ENCODE measurements at regions not wholly inside any gene's neighbourhood (a gene's known extent, or its start where the extent isn't known, plus 50 kb on each side); places are given as distances from the start of the nearest gene placed in this dataset.

DNA sequence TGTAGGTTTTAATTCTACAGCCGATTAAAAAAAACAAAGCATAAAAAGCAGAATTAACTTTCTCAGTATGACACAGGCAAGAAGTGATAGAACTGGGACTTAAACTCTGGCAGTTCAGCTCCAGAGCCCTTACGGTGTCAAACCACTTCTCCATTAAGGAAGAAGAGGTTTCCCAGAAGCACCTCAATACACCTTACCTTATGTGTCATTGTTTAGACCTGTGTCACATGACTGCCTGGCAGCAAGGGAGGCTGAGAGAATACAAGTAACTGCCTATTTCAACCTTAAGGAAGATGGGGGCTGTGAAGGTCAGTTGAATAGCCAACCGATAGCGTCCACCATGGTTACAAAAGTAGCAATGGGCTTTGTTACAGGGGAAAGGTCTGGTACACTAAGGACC is 54.6 kb upstream of the ARHGAP5 start (continued):
- TF ChIP-seq ZNF146 (tag by site-specific recombination; IDR thresholded peaks at IDR 0.05) (no peak), ZNF112 (tag by site-specific recombination; IDR thresholded peaks at IDR 0.05) (no peak), ZNF837 (tag by site-specific recombination; IDR thresholded peaks at IDR 0.05) (no peak)
- TF ChIP-seq, protein P1, sequence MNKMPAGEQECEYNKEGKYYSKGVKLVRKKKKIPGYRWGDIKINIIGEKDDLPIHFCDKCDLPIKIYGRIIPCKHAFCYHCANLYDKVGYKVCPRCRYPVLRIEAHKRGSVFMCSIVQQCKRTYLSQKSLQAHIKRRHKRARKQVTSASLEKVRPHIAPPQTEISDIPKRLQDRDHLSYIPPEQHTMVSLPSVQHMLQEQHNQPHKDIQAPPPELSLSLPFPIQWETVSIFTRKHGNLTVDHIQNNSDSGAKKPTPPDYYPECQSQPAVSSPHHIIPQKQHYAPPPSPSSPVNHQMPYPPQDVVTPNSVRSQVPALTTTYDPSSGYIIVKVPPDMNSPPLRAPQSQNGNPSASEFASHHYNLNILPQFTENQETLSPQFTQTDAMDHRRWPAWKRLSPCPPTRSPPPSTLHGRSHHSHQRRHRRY (tag by site-specific recombination; IDR thresholded peaks at IDR 0.05), result no peak
- TF ChIP-seq, protein P2, sequence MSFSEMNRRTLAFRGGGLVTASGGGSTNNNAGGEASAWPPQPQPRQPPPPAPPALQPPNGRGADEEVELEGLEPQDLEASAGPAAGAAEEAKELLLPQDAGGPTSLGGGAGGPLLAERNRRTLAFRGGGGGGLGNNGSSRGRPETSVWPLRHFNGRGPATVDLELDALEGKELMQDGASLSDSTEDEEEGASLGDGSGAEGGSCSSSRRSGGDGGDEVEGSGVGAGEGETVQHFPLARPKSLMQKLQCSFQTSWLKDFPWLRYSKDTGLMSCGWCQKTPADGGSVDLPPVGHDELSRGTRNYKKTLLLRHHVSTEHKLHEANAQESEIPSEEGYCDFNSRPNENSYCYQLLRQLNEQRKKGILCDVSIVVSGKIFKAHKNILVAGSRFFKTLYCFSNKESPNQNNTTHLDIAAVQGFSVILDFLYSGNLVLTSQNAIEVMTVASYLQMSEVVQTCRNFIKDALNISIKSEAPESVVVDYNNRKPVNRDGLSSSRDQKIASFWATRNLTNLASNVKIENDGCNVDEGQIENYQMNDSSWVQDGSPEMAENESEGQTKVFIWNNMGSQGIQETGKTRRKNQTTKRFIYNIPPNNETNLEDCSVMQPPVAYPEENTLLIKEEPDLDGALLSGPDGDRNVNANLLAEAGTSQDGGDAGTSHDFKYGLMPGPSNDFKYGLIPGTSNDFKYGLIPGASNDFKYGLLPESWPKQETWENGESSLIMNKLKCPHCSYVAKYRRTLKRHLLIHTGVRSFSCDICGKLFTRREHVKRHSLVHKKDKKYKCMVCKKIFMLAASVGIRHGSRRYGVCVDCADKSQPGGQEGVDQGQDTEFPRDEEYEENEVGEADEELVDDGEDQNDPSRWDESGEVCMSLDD (tag by site-specific recombination; IDR thresholded peaks at IDR 0.05), result no peak

DNA sequence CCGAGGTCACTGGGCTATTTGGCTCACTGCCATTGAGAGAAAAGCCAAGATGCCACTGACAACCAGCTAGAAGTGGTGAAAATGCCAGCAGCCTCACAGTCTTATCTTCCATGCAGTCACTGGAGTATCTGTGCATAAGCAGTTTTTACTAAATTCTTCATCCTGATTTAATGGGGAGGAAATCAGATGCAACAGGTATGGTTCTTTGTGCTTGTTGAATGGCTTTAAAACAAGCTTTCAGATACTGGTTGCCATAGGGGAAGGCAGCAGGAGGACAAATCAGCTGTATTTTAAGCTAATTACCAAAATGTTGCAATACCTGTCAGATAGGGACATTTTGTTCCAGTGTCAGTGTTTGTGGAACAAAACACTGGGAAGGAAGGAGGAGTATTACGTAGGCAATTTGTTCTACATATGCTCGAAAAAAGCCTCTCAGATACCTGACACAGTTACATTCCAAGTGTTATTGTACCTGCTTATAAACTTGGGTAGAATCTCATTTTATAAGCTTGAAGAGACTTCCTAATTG is 54.1 kb upstream of the ARHGAP5 start:
- no peaks in the 10 kb centered on the region for H3K36me3 ChIP-seq (ENCODE audit: control insufficient read depth in 2 of 2, insufficient read depth in 1 of 2, low read length in 2 of 2)
- CTCF ChIA-PET, result no interaction called here
- POLR2A ChIA-PET, result no interaction called here
- no peak for TF ChIP-seq ZSCAN30 (tag by site-specific recombination; IDR thresholded peaks at IDR 0.05)
- TF ChIP-seq ZNF560 (tag by site-specific recombination; IDR thresholded peaks at IDR 0.05; ENCODE audit: borderline replicate concordance), result no peak
- TF ChIP-seq HOXA7 (CRISPR knock-in tag; IDR thresholded peaks at IDR 0.05; ENCODE audit: borderline replicate concordance), result no peak
- no peak for TF ChIP-seq GLI4 (tag by site-specific recombination; IDR thresholded peaks at IDR 0.05)
- peak; percentile 76 for TF ChIP-seq SCRT1 (tag by site-specific recombination; IDR thresholded peaks at IDR 0.05; ENCODE audit: borderline replicate concordance)
- no peak for TF ChIP-seq ZNF302 (tag by site-specific recombination; IDR thresholded peaks at IDR 0.05; ENCODE audit: low read depth)
- TF ChIP-seq, protein P3, sequence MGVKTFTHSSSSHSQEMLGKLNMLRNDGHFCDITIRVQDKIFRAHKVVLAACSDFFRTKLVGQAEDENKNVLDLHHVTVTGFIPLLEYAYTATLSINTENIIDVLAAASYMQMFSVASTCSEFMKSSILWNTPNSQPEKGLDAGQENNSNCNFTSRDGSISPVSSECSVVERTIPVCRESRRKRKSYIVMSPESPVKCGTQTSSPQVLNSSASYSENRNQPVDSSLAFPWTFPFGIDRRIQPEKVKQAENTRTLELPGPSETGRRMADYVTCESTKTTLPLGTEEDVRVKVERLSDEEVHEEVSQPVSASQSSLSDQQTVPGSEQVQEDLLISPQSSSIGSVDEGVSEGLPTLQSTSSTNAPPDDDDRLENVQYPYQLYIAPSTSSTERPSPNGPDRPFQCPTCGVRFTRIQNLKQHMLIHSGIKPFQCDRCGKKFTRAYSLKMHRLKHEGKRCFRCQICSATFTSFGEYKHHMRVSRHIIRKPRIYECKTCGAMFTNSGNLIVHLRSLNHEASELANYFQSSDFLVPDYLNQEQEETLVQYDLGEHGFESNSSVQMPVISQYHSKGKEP (tag by site-specific recombination; IDR thresholded peaks at IDR 0.05), result no peak
- peak; percentile 89 for TF ChIP-seq SCRT2 (tag by site-specific recombination; IDR thresholded peaks at IDR 0.05)
- TF ChIP-seq ZNF792 (tag by site-specific recombination; IDR thresholded peaks at IDR 0.05), result no peak
- H3K4me1 ChIP-seq (ENCODE audit: control insufficient read depth, insufficient read depth, low read length), result no peaks in the 10 kb centered on the region
- no peak overlapping the region for H3K4me3 ChIP-seq (ENCODE audit: low read depth, low read length)
- no peak overlapping the region for H3K27ac ChIP-seq (ENCODE audit: extremely low read depth, low read depth, low read length)
- no peaks in the 10 kb centered on the region for H3K9me3 ChIP-seq (ENCODE audit: control insufficient read depth, insufficient read depth, low read depth, low read length)

DNA sequence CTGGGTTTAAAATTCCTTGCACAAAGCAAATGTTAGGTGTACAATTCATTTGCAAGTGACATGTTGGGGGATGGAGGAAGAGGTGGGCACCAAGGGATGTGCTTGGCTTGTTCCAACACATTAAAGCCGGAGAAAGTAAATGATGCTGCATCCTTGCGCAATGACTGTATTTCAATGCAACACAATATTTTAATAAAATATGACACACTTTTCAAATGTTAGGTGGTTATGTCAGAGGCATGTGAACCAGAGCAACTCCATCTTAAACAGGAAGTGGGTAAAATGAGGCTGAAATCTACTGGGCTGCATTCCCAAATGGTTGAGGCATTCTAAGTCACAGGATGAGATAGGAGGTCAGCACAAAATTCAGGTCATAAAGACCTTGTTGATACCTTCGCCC is 53.6 kb upstream of the ARHGAP5 start:
- Histone ChIP-seq H3K4me1 (ENCODE audit: control insufficient read depth, insufficient read depth, low read length) (no peaks in the 10 kb centered on the region), H3K36me3 (ENCODE audit: control insufficient read depth in 2 of 2, insufficient read depth in 1 of 2, low read length in 2 of 2) (no peaks in the 10 kb centered on the region), H3K9me3 (ENCODE audit: control insufficient read depth, insufficient read depth, low read depth, low read length) (no peaks in the 10 kb centered on the region), H3K27ac (ENCODE audit: extremely low read depth, low read depth, low read length) (no peak overlapping the region), H3K4me3 (ENCODE audit: low read depth, low read length) (no peak overlapping the region)
- ChIA-PET POLR2A (no interaction called here), CTCF (no interaction called here)
- TF ChIP-seq ZNF416 (tag by site-specific recombination; IDR thresholded peaks at IDR 0.05), result no peak
- TF ChIP-seq ZNF174 (tag by site-specific recombination; IDR thresholded peaks at IDR 0.05), result no peak
- TF ChIP-seq ZNF596 (tag by site-specific recombination; IDR thresholded peaks at IDR 0.05), result no peak
- TF ChIP-seq, protein P4, sequence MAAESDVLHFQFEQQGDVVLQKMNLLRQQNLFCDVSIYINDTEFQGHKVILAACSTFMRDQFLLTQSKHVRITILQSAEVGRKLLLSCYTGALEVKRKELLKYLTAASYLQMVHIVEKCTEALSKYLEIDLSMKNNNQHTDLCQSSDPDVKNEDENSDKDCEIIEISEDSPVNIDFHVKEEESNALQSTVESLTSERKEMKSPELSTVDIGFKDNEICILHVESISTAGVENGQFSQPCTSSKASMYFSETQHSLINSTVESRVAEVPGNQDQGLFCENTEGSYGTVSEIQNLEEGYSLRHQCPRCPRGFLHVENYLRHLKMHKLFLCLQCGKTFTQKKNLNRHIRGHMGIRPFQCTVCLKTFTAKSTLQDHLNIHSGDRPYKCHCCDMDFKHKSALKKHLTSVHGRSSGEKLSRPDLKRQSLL (tag by site-specific recombination; IDR thresholded peaks at IDR 0.05), result no peak
- TF ChIP-seq ZNF184 (tag by site-specific recombination; IDR thresholded peaks at IDR 0.05), result no peak
- no peak for TF ChIP-seq ZNF132 (tag by site-specific recombination; IDR thresholded peaks at IDR 0.05; ENCODE audit: borderline replicate concordance)
- no peak for TF ChIP-seq ZNF2 (tag by site-specific recombination; IDR thresholded peaks at IDR 0.05)
- no peak for TF ChIP-seq ZNF391 (tag by site-specific recombination; IDR thresholded peaks at IDR 0.05; ENCODE audit: borderline replicate concordance, low read depth)
- TF ChIP-seq, protein P5, sequence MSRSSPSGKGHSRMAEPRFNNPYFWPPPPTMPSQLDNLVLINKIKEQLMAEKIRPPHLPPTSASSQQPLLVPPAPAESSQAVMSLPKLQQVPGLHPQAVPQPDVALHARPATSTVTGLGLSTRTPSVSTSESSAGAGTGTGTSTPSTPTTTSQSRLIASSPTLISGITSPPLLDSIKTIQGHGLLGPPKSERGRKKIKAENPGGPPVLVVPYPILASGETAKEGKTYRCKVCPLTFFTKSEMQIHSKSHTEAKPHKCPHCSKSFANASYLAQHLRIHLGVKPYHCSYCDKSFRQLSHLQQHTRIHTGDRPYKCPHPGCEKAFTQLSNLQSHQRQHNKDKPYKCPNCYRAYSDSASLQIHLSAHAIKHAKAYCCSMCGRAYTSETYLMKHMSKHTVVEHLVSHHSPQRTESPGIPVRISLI (tag by site-specific recombination; IDR thresholded peaks at IDR 0.05), result no peak
- no peak for TF ChIP-seq ZNF37A (tag by site-specific recombination; IDR thresholded peaks at IDR 0.05)
- TF ChIP-seq, protein P6, sequence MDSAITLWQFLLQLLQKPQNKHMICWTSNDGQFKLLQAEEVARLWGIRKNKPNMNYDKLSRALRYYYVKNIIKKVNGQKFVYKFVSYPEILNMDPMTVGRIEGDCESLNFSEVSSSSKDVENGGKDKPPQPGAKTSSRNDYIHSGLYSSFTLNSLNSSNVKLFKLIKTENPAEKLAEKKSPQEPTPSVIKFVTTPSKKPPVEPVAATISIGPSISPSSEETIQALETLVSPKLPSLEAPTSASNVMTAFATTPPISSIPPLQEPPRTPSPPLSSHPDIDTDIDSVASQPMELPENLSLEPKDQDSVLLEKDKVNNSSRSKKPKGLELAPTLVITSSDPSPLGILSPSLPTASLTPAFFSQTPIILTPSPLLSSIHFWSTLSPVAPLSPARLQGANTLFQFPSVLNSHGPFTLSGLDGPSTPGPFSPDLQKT (IDR thresholded peaks at IDR 0.05; ENCODE audit: borderline replicate concordance, low read depth, low read length), result no peak
- no peak for TF ChIP-seq SCRT1 (tag by site-specific recombination; IDR thresholded peaks at IDR 0.05; ENCODE audit: borderline replicate concordance)
- no peak for TF ChIP-seq ZNF670 (tag by site-specific recombination; IDR thresholded peaks at IDR 0.05; ENCODE audit: low read depth)

Data from HEK293 (cell line).